GM21717 (cell line): ENCODE measurements at regions not wholly inside any gene's neighbourhood (a gene's known extent, or its start where the extent isn't known, plus 50 kb on each side); places are given as distances from the start of the nearest gene placed in this dataset.
"Not testable (repeated sequence)": the region's sequence is repeated elsewhere in the genome, so short reads cannot be mapped to it uniquely, and the experiment has no call there.

Source experiments
- ATAC-seq: cut with Tn5 transposase; IDR thresholded peaks from one replicate; pipeline ENCODE4 v1.9.1; 2021; ENCODE audit warnings: mild to moderate bottlenecking, moderate library complexity; ENCODE audit not compliant: unreplicated experiment

GRCh38 chr9:118689280-118689679 lies 680.0 kb downstream of the BRINP1 start:
- no peak for ATAC-seq

DNA sequence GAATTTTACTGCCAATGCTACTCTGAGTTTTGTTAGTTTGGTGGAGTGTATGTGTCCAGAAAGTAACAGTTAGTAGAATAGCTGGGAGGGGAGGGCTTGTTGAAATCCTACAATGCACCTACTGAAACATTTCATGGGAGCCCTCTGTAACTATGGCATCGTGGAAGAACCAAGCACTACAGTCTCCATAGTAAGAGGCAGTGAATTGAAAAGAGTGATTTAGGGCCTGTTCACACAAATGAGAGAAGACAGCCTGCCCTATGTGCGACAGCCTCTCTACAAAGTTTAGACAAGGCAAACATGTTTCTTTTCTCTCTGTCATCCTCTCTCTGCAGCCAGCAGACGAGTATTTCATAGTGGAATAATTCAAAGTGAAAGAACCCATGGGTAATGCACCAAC lies 676.6 kb downstream of the BRINP1 start:
- no peak for ATAC-seq

DNA sequence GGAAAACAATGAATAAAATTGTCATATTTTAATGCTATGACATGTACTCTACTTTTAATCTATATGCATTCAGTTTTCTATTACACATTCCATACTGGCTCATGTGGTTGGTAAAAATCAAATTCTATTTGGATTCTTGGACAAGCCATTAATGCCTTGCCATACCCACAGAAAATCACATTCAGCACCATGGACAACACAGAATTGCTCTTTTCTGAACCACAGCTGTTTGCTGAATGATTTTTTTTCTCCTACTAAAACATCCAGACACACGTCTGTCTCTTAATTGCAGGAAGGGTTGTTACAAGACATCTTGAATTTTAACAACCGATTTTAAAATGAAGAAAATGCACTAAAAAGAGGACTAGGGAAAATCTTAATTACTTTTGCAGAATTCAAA lies 675.6 kb downstream of the BRINP1 start:
- no peak for ATAC-seq

- not testable (repeated sequence) for ATAC-seq
Measured at GRCh38 chr9:118695249-118695648, 674.0 kb downstream of the BRINP1 start.

- no peak for ATAC-seq
Measured at GRCh38 chr9:118701985-118702384, 667.2 kb downstream of the BRINP1 start.

DNA sequence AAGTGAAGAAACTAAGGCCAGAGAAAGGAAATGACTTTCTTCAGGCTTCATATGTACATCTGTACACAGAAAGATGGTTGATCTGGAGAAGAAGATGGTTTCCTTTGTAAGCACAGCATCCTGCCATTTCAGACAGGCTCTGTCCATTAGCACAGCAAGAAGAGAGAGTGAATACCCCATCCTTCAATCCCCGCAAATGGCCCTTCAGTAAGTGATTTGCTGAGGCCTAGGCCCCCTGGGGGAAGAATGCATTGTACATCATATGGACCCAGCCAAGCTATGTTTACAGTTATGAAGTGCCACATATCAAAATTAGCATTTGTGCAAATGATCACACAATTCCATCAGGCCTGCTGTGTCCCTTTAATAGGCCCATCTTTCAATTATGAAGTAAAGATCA lies 657.4 kb downstream of the BRINP1 start:
- no peak for ATAC-seq

- no peak for ATAC-seq
Measured at GRCh38 chr9:118721276-118721675, 648.0 kb downstream of the BRINP1 start.

- no peak for ATAC-seq
Measured at GRCh38 chr9:118721923-118722322, 647.3 kb downstream of the BRINP1 start.

DNA sequence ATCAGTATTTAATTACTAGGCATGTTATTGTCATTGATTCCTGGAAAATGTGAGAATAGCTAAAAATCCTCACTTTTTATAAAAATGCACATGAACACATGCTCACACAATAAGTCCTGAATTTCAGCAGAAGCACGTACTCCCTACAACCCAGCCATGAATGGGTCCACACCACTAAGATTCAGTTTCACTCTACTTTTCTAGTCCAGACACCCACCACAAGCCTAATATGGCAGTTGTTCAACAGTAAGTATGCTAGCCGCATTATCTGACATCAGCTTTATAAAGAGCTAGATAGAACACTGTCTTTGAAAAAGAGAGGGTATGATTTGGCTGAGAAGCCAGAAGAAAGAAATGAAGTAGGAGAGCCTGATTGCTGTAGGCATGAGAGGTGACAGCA lies 639.3 kb downstream of the BRINP1 start:
- no peak for ATAC-seq

- ATAC-seq: no peak
Measured at GRCh38 chr9:118732998-118733397, 636.2 kb downstream of the BRINP1 start.

GRCh38 chr9:118734696-118735095 lies 634.5 kb downstream of the BRINP1 start:
- no peak for ATAC-seq

DNA sequence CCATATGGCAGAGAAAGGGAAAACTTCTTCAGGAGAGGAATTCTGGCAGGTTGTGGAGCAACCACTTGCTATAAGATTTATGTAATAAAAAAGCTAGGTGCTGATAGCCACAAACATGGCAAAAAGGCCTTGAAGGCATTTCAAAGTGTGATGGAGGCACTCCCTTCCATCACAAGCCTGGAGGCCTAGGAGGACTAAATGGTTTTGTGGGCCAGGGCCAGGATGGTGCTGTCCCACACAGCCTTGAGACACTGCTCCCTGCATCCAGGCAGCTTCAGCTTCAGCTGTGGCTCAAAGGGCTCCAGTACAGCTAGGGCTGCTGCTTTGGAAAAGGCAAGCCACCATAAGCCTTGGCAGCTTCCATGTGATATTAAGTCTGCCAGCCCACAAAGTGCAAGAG lies 632.8 kb downstream of the BRINP1 start:
- ATAC-seq: no peak

GRCh38 chr9:118751077-118751847 lies 618.0 kb downstream of the BRINP1 start:
- ATAC-seq: no peak

- no peak for ATAC-seq
Measured at GRCh38 chr9:118751848-118752223, 617.4 kb downstream of the BRINP1 start.

- ATAC-seq: no peak
Measured at GRCh38 chr9:118761016-118761790, 608.0 kb downstream of the BRINP1 start.

- ATAC-seq: no peak
Measured at GRCh38 chr9:118767571-118767970, 601.7 kb downstream of the BRINP1 start.

DNA sequence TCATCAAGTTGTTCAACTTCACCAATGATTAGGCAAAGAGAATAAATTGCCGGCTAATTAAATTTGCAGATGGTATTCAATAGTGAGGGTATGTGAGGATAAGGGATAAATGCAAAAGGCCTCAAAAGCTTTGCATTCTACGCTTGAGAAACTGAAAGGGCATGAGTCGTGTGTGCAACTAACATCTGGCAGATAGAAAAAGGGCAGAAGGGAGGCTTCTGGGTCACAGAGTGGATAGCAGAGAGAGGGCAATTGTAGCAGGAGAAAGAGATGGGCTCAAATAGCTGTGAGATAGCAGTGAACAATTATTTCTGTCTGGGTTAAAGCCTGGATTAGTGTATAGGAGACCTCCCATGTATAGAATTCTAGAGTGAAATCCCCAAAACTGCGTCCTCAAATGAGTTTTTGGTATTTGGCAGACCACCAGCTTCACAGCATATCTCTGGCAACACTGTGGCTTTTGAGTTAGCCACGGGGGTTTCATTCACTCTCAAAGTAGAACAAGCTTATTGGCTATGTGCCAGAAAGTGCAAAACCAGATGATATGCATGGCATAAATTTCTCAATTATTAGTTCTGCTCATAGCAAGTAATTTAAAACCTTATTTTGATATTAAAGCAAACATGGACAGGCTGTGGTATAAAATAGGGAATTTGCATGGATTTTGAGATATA lies 586.3 kb downstream of the BRINP1 start:
- no peak for ATAC-seq

- no peak for ATAC-seq
Measured at GRCh38 chr9:118784033-118784432, 585.2 kb downstream of the BRINP1 start.

GRCh38 chr9:118785456-118785855 lies 583.8 kb downstream of the BRINP1 start:
- no peak for ATAC-seq

DNA sequence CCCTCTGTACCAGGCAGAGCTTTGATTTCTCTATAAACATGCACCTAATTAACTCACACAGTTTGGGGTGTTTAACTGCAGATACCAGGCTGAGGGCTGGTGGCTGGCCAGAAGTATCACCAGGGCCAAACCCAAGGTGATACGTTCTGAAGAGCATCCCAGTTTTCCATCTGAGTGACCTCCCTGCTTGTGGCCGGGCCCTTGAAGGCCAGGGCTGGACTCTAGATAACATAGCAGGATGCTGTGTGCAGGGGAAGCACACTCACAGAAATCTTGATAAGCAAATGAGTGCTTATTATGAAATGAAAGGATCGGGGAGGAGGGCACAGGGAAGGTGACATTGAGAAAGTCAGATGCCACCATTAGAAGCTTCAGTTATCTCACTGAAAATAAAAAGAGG lies 582.4 kb downstream of the BRINP1 start:
- ATAC-seq: no peak

DNA sequence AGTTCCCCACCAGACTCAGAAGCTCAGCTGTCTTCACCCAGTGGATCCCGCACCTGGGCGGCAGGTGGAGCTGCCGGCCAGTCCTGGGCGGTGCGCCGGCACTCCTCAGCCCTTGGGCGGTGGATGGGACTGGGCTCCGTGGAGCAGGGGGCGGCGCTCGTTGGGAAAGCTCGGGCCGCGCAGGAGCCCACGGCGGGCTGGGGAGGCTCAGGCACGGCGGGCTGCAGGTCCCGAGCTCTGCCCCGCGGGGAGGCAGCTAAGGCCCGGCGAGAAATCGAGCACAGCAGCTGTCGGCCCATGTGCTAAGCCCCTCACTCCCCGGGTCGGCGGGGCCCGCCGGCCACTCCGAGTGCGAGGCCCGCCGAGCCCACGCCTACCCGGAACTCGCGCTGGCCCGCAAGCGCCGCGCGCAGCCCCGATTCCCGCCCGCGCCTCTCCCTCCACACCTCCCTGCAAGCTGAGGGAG lies 560.0 kb downstream of the BRINP1 start:
- ATAC-seq: no peak

DNA sequence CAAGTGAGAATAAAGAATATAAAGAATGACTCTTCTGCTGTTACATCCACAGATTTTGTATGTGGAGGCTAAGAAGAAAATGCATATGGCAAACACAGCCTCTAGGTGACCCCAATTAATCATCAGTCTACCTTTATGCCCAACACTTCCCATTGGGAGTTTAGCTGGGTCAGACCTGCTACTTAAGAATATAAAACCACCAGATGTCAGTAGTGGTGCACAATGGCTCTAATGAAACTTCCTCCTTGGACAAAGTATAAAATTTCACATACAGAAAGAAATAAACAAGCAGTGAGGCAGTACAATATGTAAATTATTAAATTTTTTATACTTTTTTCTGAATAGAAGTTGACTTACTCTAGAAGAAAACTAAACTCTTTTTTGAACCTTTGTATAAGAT lies 539.9 kb downstream of the BRINP1 start:
- ATAC-seq: no peak
